ENCODE measurements at regions not wholly inside any gene's neighbourhood (a gene's known extent, or its start where the extent isn't known, plus 50 kb on each side); places are given as distances from the start of the nearest gene placed in this dataset.
"Not testable (repeated sequence)": the region's sequence is repeated elsewhere in the genome, so short reads cannot be mapped to it uniquely, and the experiment has no call there.

DNA sequence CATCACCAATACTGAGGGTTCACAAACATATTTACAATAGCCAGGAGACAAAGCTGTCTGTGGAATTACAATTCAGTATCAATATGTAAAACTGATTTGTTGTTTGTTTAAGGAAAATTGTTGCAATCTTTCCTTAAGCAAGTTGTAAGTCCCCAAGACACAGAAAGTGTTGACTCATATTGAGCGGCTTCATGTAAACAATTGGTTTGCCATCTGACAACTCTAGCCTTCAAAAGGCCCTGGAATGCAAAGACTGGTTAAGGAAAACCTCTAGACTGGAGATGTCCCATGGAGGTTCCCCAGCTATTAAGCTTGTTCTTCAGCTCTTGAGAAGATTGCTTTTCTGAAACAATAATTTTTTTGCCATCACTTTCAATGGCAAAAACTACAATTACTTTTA, 283.7 kb upstream of the PROK2 start:
- Mint-ChIP-seq H3K36me3 (ENCODE audit: low read depth) (no peaks in the 10 kb centered on the region), H3K9me3 (peaks cover 10% of the 10 kb centered on the region), H3K27ac (no peak overlapping the region), H3K4me1 (peaks cover 14% of the 10 kb centered on the region), H3K4me3 (no peak overlapping the region), H3K27me3 (ENCODE audit: low read depth, poor library complexity) (peaks cover 5% of the 10 kb centered on the region)
- no peak for DNase-seq
- TF ChIP-seq, protein P1, sequence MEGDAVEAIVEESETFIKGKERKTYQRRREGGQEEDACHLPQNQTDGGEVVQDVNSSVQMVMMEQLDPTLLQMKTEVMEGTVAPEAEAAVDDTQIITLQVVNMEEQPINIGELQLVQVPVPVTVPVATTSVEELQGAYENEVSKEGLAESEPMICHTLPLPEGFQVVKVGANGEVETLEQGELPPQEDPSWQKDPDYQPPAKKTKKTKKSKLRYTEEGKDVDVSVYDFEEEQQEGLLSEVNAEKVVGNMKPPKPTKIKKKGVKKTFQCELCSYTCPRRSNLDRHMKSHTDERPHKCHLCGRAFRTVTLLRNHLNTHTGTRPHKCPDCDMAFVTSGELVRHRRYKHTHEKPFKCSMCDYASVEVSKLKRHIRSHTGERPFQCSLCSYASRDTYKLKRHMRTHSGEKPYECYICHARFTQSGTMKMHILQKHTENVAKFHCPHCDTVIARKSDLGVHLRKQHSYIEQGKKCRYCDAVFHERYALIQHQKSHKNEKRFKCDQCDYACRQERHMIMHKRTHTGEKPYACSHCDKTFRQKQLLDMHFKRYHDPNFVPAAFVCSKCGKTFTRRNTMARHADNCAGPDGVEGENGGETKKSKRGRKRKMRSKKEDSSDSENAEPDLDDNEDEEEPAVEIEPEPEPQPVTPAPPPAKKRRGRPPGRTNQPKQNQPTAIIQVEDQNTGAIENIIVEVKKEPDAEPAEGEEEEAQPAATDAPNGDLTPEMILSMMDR (IDR thresholded peaks at IDR 0.05): no peak

DNA sequence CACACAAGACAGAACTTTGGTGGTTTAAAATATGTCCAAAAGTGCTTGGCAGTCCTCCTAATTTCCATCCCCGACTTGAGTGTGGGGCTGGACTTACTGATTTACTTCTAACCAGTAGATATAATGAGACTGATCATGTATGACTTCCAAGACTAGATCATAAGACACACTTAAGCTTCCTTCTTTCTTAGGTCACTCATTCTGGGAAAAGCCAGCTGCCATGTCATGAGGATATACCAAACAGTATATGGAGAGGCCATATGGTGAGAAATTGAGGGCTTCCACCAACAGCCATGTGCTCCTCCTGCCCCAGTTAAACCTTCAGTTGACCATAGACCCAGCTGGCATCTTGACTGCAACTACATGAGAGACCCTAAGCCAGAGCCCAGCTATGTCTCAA, 282.8 kb upstream of the PROK2 start:
- TF ChIP-seq, protein P1 (IDR thresholded peaks at IDR 0.05): no peak
- Mint-ChIP-seq H3K9me3 (peaks cover 18% of the 10 kb centered on the region), H3K4me1 (peaks cover 14% of the 10 kb centered on the region), H3K4me3 (no peak overlapping the region), H3K36me3 (ENCODE audit: low read depth) (no peaks in the 10 kb centered on the region), H3K27ac (no peak overlapping the region), H3K27me3 (ENCODE audit: low read depth, poor library complexity) (peaks cover 5% of the 10 kb centered on the region)
- DNase-seq: no peak

DNA sequence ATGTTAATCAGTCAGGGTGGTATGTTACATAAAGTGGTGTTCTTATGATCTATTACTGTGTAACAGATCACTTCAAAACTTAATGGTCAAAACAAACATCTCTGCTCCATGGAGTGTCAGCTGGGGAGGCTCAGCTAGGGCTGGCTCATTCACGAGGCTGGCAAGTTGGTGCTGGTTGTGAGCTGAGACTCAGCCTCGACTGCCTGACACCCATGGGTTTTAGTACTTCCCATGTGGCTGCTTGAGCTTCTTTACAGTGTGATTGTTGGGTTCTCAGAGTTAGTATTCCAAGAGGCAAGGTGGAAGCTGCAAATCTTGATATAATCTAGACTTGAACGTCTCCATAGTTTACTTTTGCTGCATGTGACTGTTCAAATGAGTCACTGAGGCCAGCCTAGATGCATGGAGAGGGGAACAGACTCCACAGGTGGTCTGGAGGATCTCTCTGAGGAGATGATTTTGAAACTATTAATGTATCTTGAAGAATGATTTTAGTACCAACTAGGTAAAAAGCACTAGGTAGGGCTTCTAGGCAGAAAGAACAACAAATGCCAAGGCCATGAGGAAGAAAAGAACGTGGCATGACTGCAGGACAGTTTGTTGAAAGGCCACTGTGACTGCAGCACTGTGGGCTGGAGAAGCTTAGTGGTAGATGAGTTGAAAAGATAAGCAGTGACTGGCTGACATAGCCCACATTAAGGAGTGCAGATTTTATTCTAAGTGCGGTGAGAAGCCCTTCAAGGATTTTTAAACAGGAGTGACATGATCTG, 281.1 kb upstream of the PROK2 start:
- no peak overlapping the region for H3K4me3 Mint-ChIP-seq
- H3K4me1 Mint-ChIP-seq: peaks cover 11% of the 10 kb centered on the region
- TF ChIP-seq, protein P1 (IDR thresholded peaks at IDR 0.05): no peak
- no peak overlapping the region for H3K27ac Mint-ChIP-seq
- DNase-seq: no peak
- H3K36me3 Mint-ChIP-seq (ENCODE audit: low read depth): no peaks in the 10 kb centered on the region
- H3K9me3 Mint-ChIP-seq: peaks cover 28% of the 10 kb centered on the region
- peaks cover 5% of the 10 kb centered on the region for H3K27me3 Mint-ChIP-seq (ENCODE audit: low read depth, poor library complexity)

DNA sequence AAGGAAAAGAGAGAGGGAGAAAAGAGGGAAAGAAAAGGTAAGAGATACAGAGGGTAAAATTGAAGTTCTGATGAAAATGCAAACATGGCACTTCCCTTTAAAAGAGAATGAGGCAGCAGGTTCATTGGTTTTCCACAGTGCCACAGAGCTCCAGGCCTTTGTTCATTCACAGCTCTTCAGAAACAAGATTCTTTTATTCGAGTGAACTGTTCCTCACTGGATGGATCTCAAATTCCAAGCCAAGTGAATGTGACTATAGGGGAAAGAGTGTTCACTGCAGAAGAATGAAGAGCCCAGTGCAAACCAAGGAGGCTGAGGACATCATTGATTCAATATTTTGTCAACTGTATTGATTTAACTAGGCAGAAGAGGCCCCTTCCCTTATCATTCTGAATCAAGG, 280.3 kb upstream of the PROK2 start:
- Mint-ChIP-seq H3K36me3 (ENCODE audit: low read depth) (no peaks in the 10 kb centered on the region), H3K9me3 (peaks cover 31% of the 10 kb centered on the region), H3K4me1 (peaks cover 10% of the 10 kb centered on the region), H3K27me3 (ENCODE audit: low read depth, poor library complexity) (peaks cover 5% of the 10 kb centered on the region), H3K27ac (no peak overlapping the region), H3K4me3 (no peak overlapping the region)
- TF ChIP-seq, protein P1 (IDR thresholded peaks at IDR 0.05): no peak
- no peak for DNase-seq

DNA sequence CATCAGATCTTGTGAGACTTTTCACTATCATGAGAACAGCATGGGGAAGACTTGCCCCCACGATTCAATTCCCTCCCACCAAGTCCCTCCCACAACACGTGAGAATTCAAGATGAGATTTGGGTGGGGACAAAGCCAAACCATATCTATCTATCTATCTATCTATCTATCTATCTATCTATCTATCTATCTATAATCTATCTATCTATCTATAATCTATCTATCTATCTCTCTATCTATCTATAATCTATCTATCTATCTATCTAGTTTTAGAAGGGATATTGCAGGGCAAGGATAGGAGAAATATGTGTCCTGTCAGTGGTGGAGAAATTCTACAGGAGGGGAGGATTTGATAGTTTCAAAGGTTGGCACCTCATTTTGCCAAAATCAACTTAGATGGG, 279.8 kb upstream of the PROK2 start:
- not testable (repeated sequence) for DNase-seq; H3K4me3 Mint-ChIP-seq; H3K27me3 Mint-ChIP-seq (ENCODE audit: low read depth, poor library complexity); H3K4me1 Mint-ChIP-seq; H3K27ac Mint-ChIP-seq; H3K36me3 Mint-ChIP-seq (ENCODE audit: low read depth)
- peaks cover 32% of the 10 kb centered on the region for H3K9me3 Mint-ChIP-seq

DNA sequence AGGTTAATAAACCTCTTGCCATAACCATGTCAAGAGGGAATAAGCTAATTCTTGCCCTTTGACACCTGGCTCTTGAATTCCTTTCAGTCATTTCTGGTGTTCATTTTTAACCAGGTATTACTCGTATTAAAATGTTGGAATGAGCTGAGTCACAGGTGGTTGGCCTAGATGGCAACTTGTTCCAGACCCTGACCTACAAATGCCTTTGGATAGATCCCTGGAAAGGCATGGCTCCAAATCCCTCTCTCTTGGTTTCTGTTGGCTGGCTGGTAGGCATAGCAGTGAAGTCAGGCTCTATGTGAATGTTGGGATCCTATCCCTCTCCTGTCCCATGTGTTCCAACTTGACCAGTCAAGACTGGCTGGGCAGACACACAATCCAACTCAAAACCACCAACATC, 277.1 kb upstream of the PROK2 start:
- Mint-ChIP-seq H3K27me3 (ENCODE audit: low read depth, poor library complexity) (peaks cover 5% of the 10 kb centered on the region), H3K36me3 (ENCODE audit: low read depth) (peaks cover 4% of the 10 kb centered on the region), H3K4me3 (no peak overlapping the region), H3K9me3 (peaks cover 32% of the 10 kb centered on the region), H3K4me1 (no peaks in the 10 kb centered on the region), H3K27ac (no peak overlapping the region)
- no peak for DNase-seq
- TF ChIP-seq, protein P1 (IDR thresholded peaks at IDR 0.05): no peak
